Stimulated activated CD4-positive, alpha-beta T cell treated with anti-CD3 and anti-CD28 coated beads, TNF-alpha, amount 100 ng/mL, for 24 hours (primary cell): ENCODE measurements at regions not wholly inside any gene's neighbourhood (a gene's known extent, or its start where the extent isn't known, plus 50 kb on each side); places are given as distances from the start of the nearest gene placed in this dataset.

Experiments
- DNase-seq, 3 experiments: peaks; one replicate each; pipeline ENCODE4 v3.0.0-alpha.2; 2020; ENCODE audit warnings: low read depth in 3 of 3

DNA sequence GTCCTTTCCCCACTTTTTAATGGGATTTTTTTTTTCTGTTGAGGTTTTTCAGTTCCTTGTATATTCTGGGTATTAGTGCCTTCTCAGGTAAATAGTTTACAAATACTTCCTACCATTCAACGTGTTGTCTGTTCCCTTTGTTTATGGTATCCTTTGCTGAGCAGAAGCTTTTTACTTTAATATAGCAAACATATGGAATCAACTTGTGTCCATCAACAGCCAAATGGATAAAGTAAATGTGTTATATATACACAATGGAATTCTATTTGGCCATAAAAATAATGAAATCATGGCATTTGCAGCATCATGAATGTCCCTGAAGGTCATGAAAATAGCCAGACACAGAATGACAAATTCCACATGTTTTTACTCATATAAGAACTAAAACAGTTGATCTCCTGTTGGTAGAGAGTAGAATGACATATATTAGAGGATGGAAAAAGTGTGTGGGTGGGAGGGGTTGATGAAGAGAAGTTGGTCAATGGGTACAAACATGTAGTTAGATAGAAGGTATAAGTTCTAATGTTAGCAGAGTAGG, 500.8 kb downstream of the SLITRK6 start:
- DNase-seq = no peak

DNA sequence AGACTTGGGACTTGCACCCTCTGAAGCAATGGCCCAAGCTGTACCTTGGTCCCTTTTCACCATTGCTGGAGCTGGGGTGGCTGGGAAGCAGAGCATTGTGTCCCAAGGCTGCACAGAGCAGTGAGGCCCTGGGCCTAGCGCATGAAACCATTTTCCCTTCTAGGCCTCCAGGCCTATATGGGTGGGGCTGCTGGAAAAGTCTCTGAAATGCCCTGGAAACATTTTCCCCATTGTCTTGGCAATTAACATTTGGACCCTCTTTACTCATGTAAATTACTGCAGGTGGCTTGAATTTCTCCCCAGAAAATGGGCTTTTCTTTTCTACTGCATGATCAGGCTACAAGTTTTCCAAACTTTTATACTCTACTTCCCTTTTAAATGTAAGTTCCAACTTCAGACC, 510.5 kb downstream of the SLITRK6 start:
- DNase-seq = no peak

DNA sequence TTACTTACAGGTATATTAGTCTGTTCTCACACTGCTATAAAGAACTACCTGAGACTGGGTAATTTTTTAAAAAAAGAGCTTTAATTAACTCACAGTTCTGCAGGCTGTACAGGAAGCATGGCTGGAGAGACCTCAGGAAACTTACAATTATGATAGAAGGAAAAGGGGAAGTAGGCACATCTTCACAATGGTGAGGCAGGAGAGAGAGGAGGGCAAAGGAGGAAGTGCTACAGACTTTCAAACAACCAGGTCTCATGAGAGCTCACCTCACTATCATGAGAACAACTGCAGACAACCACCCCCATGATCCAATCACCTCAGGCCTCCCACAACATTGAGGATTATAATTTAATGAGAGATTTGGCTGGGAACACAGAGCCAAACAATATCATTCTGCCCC, 511.7 kb downstream of the SLITRK6 start:
- no peak for DNase-seq

DNA sequence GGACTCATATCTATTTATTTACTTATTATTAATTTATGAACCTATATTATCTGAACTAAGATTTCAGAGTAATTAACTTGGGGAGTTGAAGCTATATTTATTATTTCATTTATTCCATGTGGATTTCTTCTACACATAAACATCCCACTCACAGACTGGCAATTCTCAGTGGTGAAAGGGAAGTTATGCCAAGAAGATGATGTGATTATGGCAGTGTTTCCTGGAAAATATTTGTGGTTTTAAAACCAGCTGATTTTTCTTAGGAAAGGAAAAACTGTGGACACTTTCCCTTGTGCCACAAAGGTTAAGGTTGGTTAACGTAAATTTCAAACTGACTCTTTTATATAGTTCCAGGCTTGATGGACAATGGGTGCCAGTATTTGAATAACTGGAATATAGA, 513.1 kb downstream of the SLITRK6 start:
- no peak for DNase-seq

DNA sequence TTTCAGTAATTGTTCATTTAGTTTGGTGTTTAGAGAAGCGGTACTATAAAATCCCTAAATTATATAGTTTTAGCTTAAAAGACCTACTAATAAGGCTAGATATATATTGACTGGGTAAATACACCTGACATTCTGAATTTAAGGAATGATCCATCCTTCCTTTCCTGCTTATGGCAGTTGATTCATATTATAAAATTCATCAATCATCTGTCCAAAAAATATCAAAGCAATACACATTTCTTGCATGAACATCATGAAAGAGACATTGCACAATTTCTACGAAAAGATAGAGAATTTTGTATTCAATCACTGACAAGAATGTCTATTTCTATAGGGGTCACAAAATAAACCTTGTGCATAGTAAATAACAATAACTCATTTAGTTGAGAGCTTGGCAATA, 514.9 kb downstream of the SLITRK6 start:
- no peak for DNase-seq

DNA sequence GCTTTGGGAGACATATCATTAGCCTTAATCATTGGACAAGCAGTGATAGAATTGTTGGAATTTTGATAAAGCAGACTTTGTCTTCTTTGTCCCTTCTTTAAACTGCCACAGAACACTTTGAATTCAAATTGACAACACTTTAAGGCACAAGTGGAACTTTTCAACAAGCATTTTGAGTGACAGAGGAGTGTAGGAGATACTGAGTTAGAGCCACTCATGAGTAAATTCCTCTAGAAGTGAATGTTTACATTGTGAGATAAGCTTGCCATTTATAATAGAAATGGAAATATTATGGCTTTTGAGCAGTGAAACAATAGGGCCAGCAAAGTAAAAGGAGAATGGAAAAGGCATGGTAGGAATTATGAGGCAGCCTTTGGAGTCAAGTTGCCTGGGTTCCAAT, 515.8 kb downstream of the SLITRK6 start:
- no peak for DNase-seq

DNA sequence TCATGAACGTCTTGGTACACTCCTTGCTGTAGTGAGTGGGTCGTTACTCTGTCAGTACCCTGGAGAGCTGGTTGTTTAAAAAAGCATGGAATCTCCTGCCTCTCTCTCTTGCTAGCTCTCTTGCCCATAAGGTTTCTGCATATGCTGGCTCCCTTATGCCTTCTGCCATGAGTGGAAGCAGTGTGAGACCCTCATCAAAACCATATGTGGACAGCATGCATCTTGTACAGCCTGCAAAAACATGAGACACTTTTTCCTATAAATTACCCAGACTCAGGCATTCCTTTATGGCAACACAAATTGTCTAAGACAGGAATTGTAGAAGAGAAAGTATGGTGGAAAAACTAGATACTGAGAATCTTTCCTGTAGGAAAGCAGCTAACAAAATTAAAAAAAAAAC, 516.3 kb downstream of the SLITRK6 start:
- no peak for DNase-seq

DNA sequence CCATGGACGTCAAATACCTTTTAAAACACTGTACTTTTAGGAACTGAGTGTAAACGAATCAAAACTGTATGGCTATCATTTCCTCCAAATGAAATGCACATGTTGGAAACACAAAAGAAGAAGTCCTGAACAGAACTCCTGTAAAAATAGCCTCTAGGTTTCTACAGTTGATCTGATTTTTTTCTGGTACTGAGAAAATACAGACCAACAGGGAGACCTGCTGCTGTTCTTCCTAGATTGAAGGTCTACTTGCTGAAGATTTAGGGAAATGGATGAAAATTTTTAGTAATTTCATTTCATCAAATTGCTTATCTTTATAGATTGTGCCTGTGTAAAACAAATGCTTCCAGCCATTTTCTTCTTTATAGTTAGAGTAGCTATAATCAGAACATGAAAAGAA, 520.4 kb downstream of the SLITRK6 start:
- DNase-seq = no peak

DNA sequence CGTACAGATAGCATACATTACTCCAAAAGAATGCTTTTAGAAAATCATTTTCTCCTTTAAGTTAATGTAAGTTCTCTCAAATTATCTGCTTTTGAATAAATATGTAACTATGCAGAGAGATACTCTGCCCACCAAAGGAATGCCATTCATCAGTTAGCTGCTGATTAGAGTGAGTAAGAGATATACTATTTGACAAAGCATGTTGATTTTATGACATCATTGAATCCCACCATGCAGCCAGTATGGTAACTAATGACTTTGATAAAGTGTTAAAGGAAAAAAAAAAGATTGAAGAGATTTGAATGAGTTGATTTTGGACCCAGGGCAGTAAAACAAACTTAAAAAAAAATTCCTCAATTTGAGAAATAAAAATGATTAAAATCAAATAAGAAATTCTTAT, 521.5 kb downstream of the SLITRK6 start:
- no peak for DNase-seq

DNA sequence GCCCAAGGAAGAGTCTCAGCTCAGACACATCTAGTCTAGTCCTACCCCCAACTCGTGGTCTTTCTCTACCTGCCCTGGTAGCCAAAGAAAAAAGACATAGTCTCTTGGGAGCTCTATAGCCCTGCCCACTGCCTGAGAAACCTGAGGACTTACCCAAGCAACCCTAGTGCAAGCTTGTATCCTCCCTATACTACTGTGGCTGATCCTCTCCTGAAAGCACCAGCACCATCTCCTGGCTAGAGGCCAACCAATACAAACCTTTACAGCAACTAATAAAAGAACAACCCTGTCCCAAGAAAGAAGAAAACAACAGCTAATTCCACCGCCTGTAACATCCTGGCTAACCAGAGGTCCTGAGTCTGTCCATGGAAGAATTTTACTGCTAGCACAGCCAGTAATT, 532.4 kb downstream of the SLITRK6 start:
- DNase-seq = no peak

DNA sequence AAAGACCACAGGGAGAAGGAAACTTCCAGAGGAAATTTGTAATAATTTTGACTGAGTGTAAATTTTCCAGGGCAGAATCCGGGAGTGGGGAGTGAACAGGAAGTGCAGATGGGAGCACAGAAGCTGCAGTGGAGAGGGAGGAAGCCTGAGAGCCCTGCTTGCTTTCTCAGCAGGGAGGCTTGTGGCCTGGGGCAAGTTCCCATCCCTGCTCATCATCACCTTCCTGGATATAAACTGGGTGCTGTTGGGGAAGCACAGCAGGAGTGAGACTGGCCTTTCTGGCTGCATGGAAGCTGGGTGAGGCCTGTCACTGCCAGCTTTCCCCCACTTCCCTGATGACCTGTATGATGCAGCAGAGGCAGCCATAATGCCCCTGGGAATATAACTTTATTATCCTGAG, 532.9 kb downstream of the SLITRK6 start:
- no peak for DNase-seq

DNA sequence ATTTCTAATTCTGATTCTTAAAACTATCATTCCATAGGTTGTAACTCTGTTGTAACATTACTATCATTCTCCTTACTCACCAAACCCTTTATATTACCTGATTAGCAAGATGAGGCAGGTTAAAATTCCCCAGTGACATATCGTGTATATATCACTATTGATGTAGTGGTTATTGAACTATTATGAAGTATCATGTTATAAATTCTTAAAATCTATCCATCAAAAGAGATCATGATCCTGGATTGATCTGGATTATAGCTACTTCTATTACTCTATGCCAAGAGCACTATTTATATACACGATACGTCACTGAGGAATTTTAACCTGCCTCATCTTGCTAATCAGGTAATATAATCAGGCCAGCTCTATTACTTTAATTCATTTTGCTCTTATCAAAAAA, 533.9 kb downstream of the SLITRK6 start:
- no peak for DNase-seq

DNA sequence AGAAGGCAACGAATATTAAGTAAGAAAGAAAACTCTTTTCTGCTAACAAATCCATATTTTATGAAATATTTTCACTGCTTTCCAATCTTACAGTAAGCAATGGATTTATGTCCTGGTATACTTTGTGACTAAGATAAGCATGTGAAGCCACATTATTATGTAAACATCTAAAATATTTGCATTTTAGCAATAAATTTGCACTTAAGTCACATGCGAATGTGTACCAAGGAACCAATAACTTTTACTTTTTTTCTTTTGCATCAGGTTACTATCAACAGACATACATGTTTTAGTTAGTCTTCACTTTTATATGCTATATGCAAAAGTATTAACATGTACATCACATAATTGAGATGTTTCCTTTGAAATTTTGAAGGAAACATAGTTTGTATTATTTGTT, 536.7 kb downstream of the SLITRK6 start:
- no peak for DNase-seq

DNA sequence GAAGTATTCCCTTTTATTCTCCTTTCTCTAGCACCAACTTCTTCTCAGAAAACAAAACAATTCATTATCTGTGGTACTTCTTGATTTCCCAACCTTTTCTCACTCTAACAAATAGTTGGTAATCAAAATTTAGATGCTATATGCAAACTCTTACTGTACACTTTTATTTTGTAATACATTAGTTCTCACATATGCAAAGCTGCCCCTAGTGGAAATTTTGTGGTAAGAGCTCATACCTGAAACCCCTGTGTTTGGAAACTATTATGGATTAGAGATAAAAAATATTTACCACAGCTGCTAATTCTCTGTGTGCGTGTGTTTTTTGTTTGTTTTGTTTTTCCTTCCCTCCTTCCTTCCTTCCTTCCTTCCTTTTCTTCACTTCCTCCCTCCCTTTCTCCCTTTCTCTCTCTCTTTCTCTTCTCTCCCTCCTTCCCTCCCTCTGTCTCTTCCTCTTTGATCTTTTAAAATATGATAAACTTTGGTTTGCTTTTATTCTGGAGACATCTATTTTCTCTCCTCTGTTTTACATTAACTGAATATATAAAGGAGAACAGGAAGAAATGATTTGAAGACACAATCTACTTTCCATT, 537.4 kb downstream of the SLITRK6 start:
- DNase-seq = no peak

DNA sequence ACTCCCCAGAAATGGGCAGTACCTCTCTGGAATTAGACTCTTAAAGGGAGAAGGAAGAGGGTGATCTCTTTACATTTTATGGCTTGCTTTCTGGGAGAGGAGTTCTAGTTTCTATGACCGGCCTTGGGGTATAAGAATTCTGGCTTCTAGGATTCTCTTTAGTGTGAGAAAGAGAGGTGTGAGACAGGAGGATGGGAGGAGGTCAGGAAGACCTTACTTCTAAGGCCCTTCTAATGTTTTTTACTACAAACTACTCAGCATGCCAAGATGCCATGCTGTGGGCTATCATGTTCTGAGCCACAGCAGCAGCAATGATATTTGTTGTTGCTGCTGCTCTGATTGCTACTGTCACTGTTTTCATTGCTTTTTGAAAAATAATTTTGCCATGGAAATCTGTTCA, 538.3 kb downstream of the SLITRK6 start:
- DNase-seq = no peak

DNA sequence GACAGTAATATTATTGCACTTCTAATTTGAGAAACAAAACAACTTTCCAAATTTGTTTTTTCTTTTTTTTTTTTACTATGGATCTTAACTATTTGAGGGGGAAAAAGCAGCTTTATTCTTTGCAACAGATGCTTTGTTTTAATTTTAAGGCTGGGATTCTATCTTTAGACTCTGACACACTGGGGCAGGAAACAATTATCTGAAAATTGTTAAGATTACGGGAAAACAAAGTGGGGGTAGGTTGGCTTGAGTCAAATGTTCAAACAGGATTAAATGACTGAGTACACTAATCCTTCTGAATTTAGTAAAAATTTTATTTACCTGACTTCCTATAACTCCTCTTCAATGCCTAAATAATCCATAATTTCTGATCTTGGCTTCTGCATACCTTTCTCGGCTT, 543.2 kb downstream of the SLITRK6 start:
- DNase-seq = no peak

DNA sequence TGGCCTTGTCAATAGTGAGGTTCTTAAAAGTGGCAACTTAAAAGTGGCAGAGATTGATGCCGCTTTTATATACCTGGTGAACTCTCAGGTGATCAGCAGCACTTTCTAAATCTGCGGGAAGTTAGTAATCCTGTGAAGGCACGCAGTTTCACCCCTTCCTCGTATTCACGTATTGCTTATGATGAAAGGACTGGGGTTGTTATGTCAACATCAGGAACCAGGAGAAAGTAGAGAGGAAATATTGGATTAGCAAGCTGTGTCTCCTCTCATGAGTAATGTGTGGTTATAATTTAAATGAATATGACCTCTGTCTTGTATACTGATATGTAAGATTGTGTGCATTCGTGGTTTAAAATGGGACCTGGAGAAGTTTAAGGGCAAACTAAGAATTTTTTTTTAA, 544.6 kb downstream of the SLITRK6 start:
- no peak for DNase-seq

DNA sequence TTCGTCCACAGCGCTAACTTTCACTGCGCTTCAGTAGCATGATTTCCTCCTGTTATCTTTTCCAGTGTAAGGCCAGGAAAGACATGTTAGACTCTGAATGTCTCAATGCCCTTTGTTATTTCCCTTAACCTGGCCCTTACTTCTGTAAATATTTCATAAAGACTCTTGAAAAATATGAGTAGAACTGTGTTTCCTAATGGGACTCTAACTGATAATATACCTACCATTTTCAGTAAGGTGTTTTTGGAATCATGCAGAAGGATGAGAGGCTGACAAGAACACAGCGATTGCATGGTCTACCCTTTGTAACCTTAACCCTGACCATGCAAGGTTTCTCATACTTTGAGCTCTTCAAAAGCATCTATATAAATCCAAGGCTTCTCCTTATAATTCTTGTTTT, 550.1 kb downstream of the SLITRK6 start:
- DNase-seq = no peak

DNA sequence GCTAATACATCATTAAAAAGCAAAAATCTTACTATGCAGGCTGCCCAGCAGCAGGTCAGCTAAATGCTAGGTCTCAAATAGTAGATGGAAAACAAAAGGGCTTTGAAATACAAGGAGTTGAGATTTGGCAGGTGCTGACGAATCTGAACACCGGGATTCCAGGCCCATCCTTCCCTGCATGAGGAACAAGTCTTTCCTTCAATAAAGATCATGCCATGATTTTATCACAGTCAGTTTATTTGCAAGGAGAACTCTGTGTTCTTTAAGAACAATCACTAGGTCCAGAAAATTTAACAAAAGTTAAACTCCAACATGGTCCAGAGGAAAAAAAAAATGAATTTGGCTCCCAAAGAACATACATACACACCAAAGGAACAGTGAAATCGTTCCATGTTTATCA, 551.4 kb downstream of the SLITRK6 start:
- DNase-seq = no peak

DNA sequence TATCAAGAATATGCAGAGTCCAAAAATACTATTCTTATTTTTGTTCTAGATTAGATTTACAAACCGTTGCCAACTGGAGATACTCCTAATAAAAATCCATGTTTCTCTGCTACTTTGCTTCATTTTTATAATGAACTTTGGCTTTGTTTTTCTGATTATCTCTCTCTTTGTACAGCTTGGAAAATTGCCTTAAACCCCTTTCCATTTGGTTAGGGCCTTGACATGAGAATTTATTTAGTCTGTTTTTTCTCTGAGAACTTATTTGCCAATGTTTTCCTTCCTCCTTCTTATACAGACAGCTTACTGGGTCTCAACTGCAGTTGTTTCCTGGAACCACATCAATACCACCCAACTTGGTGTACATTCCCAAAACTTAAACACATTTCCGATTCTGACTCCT, 555.4 kb downstream of the SLITRK6 start:
- no peak for DNase-seq

DNA sequence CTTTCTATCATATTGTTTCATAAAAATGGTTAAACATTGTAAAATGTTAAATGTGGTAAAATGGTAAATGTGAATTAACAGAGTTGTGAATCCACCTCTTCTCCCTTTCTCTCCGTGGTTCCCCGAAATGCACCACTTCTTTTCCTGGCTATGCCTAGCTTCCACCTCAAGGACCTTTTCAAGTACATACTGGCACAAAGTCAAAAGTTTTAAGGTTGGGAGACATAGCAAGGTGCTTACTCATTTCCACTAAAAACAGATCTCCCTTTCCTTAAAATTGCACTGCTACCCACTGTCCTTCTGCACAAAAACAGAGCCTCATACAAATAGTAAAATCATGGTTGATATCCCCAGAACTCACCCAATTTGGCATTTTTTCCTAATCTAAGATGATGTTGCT, 558.2 kb downstream of the SLITRK6 start:
- DNase-seq = no peak

DNA sequence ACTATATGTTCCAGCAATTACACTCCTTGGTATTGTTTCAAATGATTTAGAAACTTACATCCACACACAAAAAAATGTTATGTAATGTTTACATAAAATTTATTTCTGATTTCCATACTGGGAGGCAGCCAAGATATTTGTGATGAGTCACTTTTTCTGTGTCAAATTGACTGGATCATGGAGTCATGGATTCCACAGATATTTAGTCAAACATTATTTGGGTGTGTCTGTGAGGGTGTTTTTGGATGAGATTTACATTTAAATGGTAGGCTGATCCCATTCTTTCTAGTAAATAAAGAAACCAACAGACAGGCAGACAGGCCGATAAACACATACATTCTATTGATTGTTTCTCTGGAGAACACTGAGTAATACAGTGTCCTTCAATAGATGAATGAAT, 562.8 kb downstream of the SLITRK6 start:
- DNase-seq = no peak

DNA sequence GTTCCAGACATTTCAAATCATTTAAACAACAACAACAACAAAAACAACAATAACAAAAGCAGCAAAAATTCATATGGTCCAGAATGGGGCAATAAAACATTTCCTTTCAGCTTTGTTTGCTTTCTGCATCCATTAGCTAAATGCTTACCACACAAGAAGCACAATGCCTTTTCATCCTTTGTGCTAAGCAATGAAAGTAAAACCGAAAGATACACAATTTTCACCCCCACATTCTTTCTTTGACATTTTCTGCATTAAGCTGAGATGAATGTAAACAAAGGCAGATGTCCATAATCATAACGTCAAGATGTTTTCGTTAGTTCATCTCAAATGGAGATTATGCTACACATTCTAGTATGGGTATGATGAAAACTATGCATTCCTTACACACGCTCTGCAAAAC, 568.5 kb downstream of the SLITRK6 start:
- no peak for DNase-seq

DNA sequence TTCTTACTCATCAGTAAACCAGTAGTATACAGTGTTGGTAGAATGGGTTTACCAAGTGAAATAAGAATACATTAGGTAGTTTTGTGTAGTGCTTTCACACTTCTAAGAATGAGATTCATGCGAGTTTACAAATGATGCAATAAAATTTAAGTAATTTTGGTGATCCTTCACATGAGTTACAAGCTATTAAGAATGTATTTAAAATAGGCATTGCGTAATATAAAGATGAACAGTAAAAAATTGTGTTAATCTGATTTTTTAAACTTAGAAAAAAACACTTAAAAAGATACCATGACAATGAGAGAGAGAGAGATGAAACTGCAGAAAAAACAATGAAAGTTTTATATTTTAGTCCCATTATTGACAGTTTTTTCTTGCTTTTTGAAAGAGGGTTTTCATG, 570.5 kb downstream of the SLITRK6 start:
- DNase-seq = no peak
